ENCODE measurements at regions not wholly inside any gene's neighbourhood (a gene's known extent, or its start where the extent isn't known, plus 50 kb on each side); places are given as distances from the start of the nearest gene placed in this dataset.

DNA sequence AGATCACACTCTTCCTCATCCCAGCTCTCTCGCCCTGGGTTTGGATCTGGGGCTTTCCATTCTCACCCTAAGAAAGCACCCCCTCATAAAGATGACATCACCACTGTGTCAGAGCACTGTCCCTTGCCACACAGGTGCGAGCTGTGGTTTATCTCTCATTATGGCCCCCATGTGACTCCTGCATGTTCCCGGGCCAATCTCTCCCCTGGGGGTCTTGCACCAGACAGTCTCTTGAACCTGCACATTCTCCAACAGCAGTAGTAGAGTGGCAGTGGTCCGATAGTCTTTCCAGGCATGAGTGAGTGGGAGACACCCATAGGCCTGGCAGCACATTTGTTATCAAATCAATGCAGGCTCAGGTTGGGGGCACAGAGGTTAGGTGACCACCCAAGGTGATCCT lies 130.5 kb downstream of the HRH4 start:
- Histone ChIP-seq H3K14ac (ENCODE audit: insufficient read length) (no peak overlapping the region), H2BK120ac (replicated peaks; ENCODE audit: low read depth, low read length) (no peak overlapping the region), H3K27ac (ENCODE audit: low read depth, low read length) (no peak overlapping the region), H3K79me1 (ENCODE audit: low read depth, low read length) (no peaks in the 10 kb centered on the region), H3K4me1 (replicated peaks in 1 of 4; ENCODE audit: control insufficient read depth in 3 of 4, insufficient read depth in 4 of 4, low read length in 3 of 4) (peaks cover 4 to 14% (median 9%) of the 10 kb centered on the region in 4 experiments), H3K9ac (replicated peaks in 1 of 4; ENCODE audit: extremely low read depth in 1 of 4, low read depth in 3 of 4, low read length in 3 of 4) (no peak overlapping the region), H2BK15ac (ENCODE audit: low read length) (no peak overlapping the region), H3K23me2 (ENCODE audit: low read depth, low read length) (no peaks in the 10 kb centered on the region), H3K4ac (replicated peaks; ENCODE audit: insufficient read length, low read depth, low read length) (no peak overlapping the region), H4K5ac (ENCODE audit: insufficient read length, low read depth, low read length) (no peak overlapping the region), H2AK5ac (ENCODE audit: low read depth, low read length) (no peak overlapping the region), H3K23ac (ENCODE audit: insufficient read length) (no peak overlapping the region), H3K56ac (replicated peaks; ENCODE audit: insufficient read length, low read depth, low read length) (no peak overlapping the region), H4K20me1 (replicated peaks in 1 of 2; ENCODE audit: control insufficient read depth in 1 of 2, insufficient read depth in 2 of 2, low read length in 2 of 2) (no peaks in the 10 kb centered on the region), H3K4me3 (ENCODE audit: extremely low read depth in 1 of 4, insufficient read depth in 2 of 4, low read depth in 3 of 4, low read length in 4 of 4) (no peak overlapping the region), H4K8ac (ENCODE audit: extremely low read depth, insufficient read depth, low read length) (no peak overlapping the region), H3K27me3 (replicated peaks in 1 of 4; ENCODE audit: control insufficient read depth in 3 of 4, extremely low read depth in 1 of 4, insufficient read depth in 3 of 4, low read length in 3 of 4) (no peaks in the 10 kb centered on the region), H3K4me2 (ENCODE audit: insufficient read depth in 1 of 2, low read depth in 2 of 2, low read length in 2 of 2) (no peak overlapping the region), H4K91ac (replicated peaks; ENCODE audit: insufficient read length, low read length) (no peak overlapping the region), H3K9me3 (ENCODE audit: insufficient read depth in 2 of 2, low read depth in 1 of 2, low read length in 1 of 2) (no peaks in the 10 kb centered on the region), H2BK5ac (ENCODE audit: low read depth, low read length) (no peak overlapping the region), H2BK12ac (ENCODE audit: low read depth, low read length) (no peak overlapping the region), H3K79me2 (ENCODE audit: control insufficient read depth in 1 of 2, insufficient read depth in 2 of 2, low read length in 2 of 2) (no peaks in the 10 kb centered on the region), H2AFZ (ENCODE audit: low read length) (no peak overlapping the region), H2BK20ac (ENCODE audit: low read length) (no peak overlapping the region), H3K36me3 (ENCODE audit: control insufficient read depth in 2 of 4, insufficient read depth in 4 of 4, low read length in 3 of 4) (no peaks in the 10 kb centered on the region), H3K18ac (ENCODE audit: extremely low read depth, low read length) (no peak overlapping the region)
- ChIA-PET POLR2A (ENCODE audit: partially characterized antibody) (no interaction called here), CTCF (ENCODE audit: partially characterized antibody) (interaction anchor here (1.1 to 2.7 kb wide), 3 partner anchors 9 to 104 kb away, joined by 3 to 12 read pairs (median 10); no protein-coding TSS in a partner anchor)
- WGBS, 2 experiments (ENCODE audit: extremely low coverage in 1 of 2, insufficient coverage in 1 of 2, insufficient read length in 1 of 2, insufficient replicate concordance in 2 of 2, low coverage in 1 of 2, low lambda C conversion rate in 2 of 2, missing lambda C conversion rate in 1 of 2), result 88% methylated on average over 4 of the region's 4 CpGs; no CpG with 5 or more reads in 1 of the 2 experiments
- DNase-seq (ENCODE audit: low read depth in 1 of 2, low spot score in 2 of 2) (no peak), FAIRE-seq (no peak)
- TF ChIP-seq, protein P1, sequence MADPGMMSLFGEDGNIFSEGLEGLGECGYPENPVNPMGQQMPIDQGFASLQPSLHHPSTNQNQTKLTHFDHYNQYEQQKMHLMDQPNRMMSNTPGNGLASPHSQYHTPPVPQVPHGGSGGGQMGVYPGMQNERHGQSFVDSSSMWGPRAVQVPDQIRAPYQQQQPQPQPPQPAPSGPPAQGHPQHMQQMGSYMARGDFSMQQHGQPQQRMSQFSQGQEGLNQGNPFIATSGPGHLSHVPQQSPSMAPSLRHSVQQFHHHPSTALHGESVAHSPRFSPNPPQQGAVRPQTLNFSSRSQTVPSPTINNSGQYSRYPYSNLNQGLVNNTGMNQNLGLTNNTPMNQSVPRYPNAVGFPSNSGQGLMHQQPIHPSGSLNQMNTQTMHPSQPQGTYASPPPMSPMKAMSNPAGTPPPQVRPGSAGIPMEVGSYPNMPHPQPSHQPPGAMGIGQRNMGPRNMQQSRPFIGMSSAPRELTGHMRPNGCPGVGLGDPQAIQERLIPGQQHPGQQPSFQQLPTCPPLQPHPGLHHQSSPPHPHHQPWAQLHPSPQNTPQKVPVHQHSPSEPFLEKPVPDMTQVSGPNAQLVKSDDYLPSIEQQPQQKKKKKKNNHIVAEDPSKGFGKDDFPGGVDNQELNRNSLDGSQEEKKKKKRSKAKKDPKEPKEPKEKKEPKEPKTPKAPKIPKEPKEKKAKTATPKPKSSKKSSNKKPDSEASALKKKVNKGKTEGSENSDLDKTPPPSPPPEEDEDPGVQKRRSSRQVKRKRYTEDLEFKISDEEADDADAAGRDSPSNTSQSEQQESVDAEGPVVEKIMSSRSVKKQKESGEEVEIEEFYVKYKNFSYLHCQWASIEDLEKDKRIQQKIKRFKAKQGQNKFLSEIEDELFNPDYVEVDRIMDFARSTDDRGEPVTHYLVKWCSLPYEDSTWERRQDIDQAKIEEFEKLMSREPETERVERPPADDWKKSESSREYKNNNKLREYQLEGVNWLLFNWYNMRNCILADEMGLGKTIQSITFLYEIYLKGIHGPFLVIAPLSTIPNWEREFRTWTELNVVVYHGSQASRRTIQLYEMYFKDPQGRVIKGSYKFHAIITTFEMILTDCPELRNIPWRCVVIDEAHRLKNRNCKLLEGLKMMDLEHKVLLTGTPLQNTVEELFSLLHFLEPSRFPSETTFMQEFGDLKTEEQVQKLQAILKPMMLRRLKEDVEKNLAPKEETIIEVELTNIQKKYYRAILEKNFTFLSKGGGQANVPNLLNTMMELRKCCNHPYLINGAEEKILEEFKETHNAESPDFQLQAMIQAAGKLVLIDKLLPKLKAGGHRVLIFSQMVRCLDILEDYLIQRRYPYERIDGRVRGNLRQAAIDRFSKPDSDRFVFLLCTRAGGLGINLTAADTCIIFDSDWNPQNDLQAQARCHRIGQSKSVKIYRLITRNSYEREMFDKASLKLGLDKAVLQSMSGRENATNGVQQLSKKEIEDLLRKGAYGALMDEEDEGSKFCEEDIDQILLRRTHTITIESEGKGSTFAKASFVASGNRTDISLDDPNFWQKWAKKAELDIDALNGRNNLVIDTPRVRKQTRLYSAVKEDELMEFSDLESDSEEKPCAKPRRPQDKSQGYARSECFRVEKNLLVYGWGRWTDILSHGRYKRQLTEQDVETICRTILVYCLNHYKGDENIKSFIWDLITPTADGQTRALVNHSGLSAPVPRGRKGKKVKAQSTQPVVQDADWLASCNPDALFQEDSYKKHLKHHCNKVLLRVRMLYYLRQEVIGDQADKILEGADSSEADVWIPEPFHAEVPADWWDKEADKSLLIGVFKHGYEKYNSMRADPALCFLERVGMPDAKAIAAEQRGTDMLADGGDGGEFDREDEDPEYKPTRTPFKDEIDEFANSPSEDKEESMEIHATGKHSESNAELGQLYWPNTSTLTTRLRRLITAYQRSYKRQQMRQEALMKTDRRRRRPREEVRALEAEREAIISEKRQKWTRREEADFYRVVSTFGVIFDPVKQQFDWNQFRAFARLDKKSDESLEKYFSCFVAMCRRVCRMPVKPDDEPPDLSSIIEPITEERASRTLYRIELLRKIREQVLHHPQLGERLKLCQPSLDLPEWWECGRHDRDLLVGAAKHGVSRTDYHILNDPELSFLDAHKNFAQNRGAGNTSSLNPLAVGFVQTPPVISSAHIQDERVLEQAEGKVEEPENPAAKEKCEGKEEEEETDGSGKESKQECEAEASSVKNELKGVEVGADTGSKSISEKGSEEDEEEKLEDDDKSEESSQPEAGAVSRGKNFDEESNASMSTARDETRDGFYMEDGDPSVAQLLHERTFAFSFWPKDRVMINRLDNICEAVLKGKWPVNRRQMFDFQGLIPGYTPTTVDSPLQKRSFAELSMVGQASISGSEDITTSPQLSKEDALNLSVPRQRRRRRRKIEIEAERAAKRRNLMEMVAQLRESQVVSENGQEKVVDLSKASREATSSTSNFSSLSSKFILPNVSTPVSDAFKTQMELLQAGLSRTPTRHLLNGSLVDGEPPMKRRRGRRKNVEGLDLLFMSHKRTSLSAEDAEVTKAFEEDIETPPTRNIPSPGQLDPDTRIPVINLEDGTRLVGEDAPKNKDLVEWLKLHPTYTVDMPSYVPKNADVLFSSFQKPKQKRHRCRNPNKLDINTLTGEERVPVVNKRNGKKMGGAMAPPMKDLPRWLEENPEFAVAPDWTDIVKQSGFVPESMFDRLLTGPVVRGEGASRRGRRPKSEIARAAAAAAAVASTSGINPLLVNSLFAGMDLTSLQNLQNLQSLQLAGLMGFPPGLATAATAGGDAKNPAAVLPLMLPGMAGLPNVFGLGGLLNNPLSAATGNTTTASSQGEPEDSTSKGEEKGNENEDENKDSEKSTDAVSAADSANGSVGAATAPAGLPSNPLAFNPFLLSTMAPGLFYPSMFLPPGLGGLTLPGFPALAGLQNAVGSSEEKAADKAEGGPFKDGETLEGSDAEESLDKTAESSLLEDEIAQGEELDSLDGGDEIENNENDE (IDR thresholded peaks at IDR 0.05; ENCODE audit: insufficient replicate concordance, low read length), result no peak
